ENCODE measurements at regions not wholly inside any gene's neighbourhood (a gene's known extent, or its start where the extent isn't known, plus 50 kb on each side); places are given as distances from the start of the nearest gene placed in this dataset.
"Not testable (repeated sequence)": the region's sequence is repeated elsewhere in the genome, so short reads cannot be mapped to it uniquely, and the experiment has no call there.

- Mint-ChIP-seq H3K27me3 (no peaks in the 10 kb centered on the region), H3K36me3 (ENCODE audit: low read depth) (no peaks in the 10 kb centered on the region), H3K4me3 (no peak overlapping the region), H3K9me3 (peaks cover 20% of the 10 kb centered on the region), H3K27ac (no peak overlapping the region), H3K4me1 (no peaks in the 10 kb centered on the region)
- no peak for DNase-seq
- intact Hi-C loops (cut with micrococcal nuclease) = no loop called here
These were observed 223.9 kb upstream of the ERCC4 start for GRCh38 chr16:13696017-13696416.

- no peak overlapping the region for H3K4me3 Mint-ChIP-seq
- H3K9me3 Mint-ChIP-seq = peaks cover 20% of the 10 kb centered on the region
- DNase-seq = no peak
- H3K36me3 Mint-ChIP-seq (ENCODE audit: low read depth) = no peaks in the 10 kb centered on the region
- intact Hi-C loops (cut with micrococcal nuclease) = no loop called here
- no peaks in the 10 kb centered on the region for H3K4me1 Mint-ChIP-seq
- H3K27me3 Mint-ChIP-seq = no peaks in the 10 kb centered on the region
- H3K27ac Mint-ChIP-seq = no peak overlapping the region
These were observed 222.9 kb upstream of the ERCC4 start for GRCh38 chr16:13697013-13697412.

GRCh38 chr16:13697568-13697967 lies 222.4 kb upstream of the ERCC4 start:
- Mint-ChIP-seq H3K36me3 (ENCODE audit: low read depth) (no peaks in the 10 kb centered on the region), H3K27me3 (no peaks in the 10 kb centered on the region), H3K27ac (no peak overlapping the region), H3K4me1 (no peaks in the 10 kb centered on the region), H3K4me3 (no peak overlapping the region), H3K9me3 (peaks cover 17% of the 10 kb centered on the region)
- no peak for DNase-seq
- intact Hi-C loops (cut with micrococcal nuclease) = no loop called here

GRCh38 chr16:13702614-13703013 lies 217.3 kb upstream of the ERCC4 start:
- Mint-ChIP-seq H3K9me3 (peaks cover 14% of the 10 kb centered on the region), H3K4me3 (no peak overlapping the region), H3K4me1 (no peaks in the 10 kb centered on the region), H3K36me3 (ENCODE audit: low read depth) (no peaks in the 10 kb centered on the region), H3K27ac (no peak overlapping the region), H3K27me3 (no peaks in the 10 kb centered on the region)
- intact Hi-C loops (cut with micrococcal nuclease) = no loop called here
- DNase-seq = no peak

GRCh38 chr16:13708347-13709120 lies 211.4 kb upstream of the ERCC4 start:
- no peak overlapping the region for H3K27ac Mint-ChIP-seq
- no peaks in the 10 kb centered on the region for H3K27me3 Mint-ChIP-seq
- no peaks in the 10 kb centered on the region for H3K4me1 Mint-ChIP-seq
- DNase-seq = no peak
- intact Hi-C loops (cut with micrococcal nuclease) = no loop called here
- peaks cover 10% of the 10 kb centered on the region for H3K9me3 Mint-ChIP-seq
- H3K4me3 Mint-ChIP-seq = no peak overlapping the region
- H3K36me3 Mint-ChIP-seq (ENCODE audit: low read depth) = no peaks in the 10 kb centered on the region

- no peaks in the 10 kb centered on the region for H3K27me3 Mint-ChIP-seq
- no peaks in the 10 kb centered on the region for H3K4me1 Mint-ChIP-seq
- H3K9me3 Mint-ChIP-seq = no peaks in the 10 kb centered on the region
- DNase-seq = no peak
- H3K27ac Mint-ChIP-seq = no peak overlapping the region
- H3K4me3 Mint-ChIP-seq = no peak overlapping the region
- no peaks in the 10 kb centered on the region for H3K36me3 Mint-ChIP-seq (ENCODE audit: low read depth)
- intact Hi-C loops (cut with micrococcal nuclease) = no loop called here
These were observed 201.2 kb upstream of the ERCC4 start for GRCh38 chr16:13718748-13719147.

GRCh38 chr16:13727943-13728342 lies 192.0 kb upstream of the ERCC4 start:
- H3K27me3 Mint-ChIP-seq = no peaks in the 10 kb centered on the region
- H3K4me1 Mint-ChIP-seq = no peaks in the 10 kb centered on the region
- no peak overlapping the region for H3K27ac Mint-ChIP-seq
- peaks cover 15% of the 10 kb centered on the region for H3K9me3 Mint-ChIP-seq
- H3K4me3 Mint-ChIP-seq = no peak overlapping the region
- intact Hi-C loops (cut with micrococcal nuclease) = no loop called here
- DNase-seq = no peak
- H3K36me3 Mint-ChIP-seq (ENCODE audit: low read depth) = no peaks in the 10 kb centered on the region

GRCh38 chr16:13733561-13733960 lies 186.4 kb upstream of the ERCC4 start:
- H3K9me3 Mint-ChIP-seq = peaks cover 1% of the 10 kb centered on the region

GRCh38 chr16:13739621-13740373 lies 180.2 kb upstream of the ERCC4 start:
- H3K4me3 Mint-ChIP-seq; DNase-seq; H3K27ac Mint-ChIP-seq; H3K9me3 Mint-ChIP-seq; H3K4me1 Mint-ChIP-seq; intact Hi-C loops (cut with micrococcal nuclease); H3K36me3 Mint-ChIP-seq (ENCODE audit: low read depth); H3K27me3 Mint-ChIP-seq: not testable (repeated sequence)

More at GRCh38 chr16:13733561-13733960, 186.4 kb upstream of the ERCC4 start:
- no peaks in the 10 kb centered on the region for H3K4me1 Mint-ChIP-seq
- no peaks in the 10 kb centered on the region for H3K36me3 Mint-ChIP-seq (ENCODE audit: low read depth)
- H3K27me3 Mint-ChIP-seq = no peaks in the 10 kb centered on the region
- no peak overlapping the region for H3K27ac Mint-ChIP-seq
- no peak overlapping the region for H3K4me3 Mint-ChIP-seq
- no peak for DNase-seq
- intact Hi-C loops (cut with micrococcal nuclease) = no loop called here

GRCh38 chr16:13742928-13743327 lies 177.0 kb upstream of the ERCC4 start:
- H3K9me3 Mint-ChIP-seq = peaks cover 10% of the 10 kb centered on the region
- H3K36me3 Mint-ChIP-seq (ENCODE audit: low read depth) = no peaks in the 10 kb centered on the region
- no peak overlapping the region for H3K27ac Mint-ChIP-seq
- intact Hi-C loops (cut with micrococcal nuclease) = no loop called here
- no peaks in the 10 kb centered on the region for H3K4me1 Mint-ChIP-seq
- no peak overlapping the region for H3K4me3 Mint-ChIP-seq
- H3K27me3 Mint-ChIP-seq = no peaks in the 10 kb centered on the region
- DNase-seq = no peak

GRCh38 chr16:13743571-13743970 lies 176.4 kb upstream of the ERCC4 start:
- Mint-ChIP-seq H3K36me3 (ENCODE audit: low read depth) (no peaks in the 10 kb centered on the region), H3K27me3 (no peaks in the 10 kb centered on the region), H3K9me3 (peaks cover 10% of the 10 kb centered on the region), H3K27ac (no peak overlapping the region), H3K4me3 (no peak overlapping the region), H3K4me1 (no peaks in the 10 kb centered on the region)
- intact Hi-C loops (cut with micrococcal nuclease) = no loop called here
- no peak for DNase-seq

- Mint-ChIP-seq H3K27me3 (no peaks in the 10 kb centered on the region), H3K27ac (no peak overlapping the region), H3K4me3 (no peak overlapping the region), H3K36me3 (ENCODE audit: low read depth) (no peaks in the 10 kb centered on the region), H3K9me3 (no peaks in the 10 kb centered on the region), H3K4me1 (no peaks in the 10 kb centered on the region)
- intact Hi-C loops (cut with micrococcal nuclease) = no loop called here
- DNase-seq = no peak
These were observed 163.4 kb upstream of the ERCC4 start for GRCh38 chr16:13756411-13757140.

GRCh38 chr16:13766334-13766733 lies 153.6 kb upstream of the ERCC4 start:
- Mint-ChIP-seq H3K9me3 (no peaks in the 10 kb centered on the region), H3K4me1 (no peaks in the 10 kb centered on the region), H3K27ac (no peak overlapping the region), H3K4me3 (no peak overlapping the region), H3K27me3 (no peaks in the 10 kb centered on the region), H3K36me3 (ENCODE audit: low read depth) (no peaks in the 10 kb centered on the region)
- no peak for DNase-seq
- intact Hi-C loops (cut with micrococcal nuclease) = no loop called here

- no peak overlapping the region for H3K4me3 Mint-ChIP-seq
- DNase-seq = no peak
- no peaks in the 10 kb centered on the region for H3K4me1 Mint-ChIP-seq
- no peaks in the 10 kb centered on the region for H3K9me3 Mint-ChIP-seq
- H3K36me3 Mint-ChIP-seq (ENCODE audit: low read depth) = no peaks in the 10 kb centered on the region
- no peak overlapping the region for H3K27ac Mint-ChIP-seq
- intact Hi-C loops (cut with micrococcal nuclease) = no loop called here
- H3K27me3 Mint-ChIP-seq = no peaks in the 10 kb centered on the region
These were observed 152.7 kb upstream of the ERCC4 start for GRCh38 chr16:13767215-13767614.
